Mesendoderm (in vitro differentiated cells): ENCODE measurements at regions not wholly inside any gene's neighbourhood (a gene's known extent, or its start where the extent isn't known, plus 50 kb on each side); places are given as distances from the start of the nearest gene placed in this dataset.

Experiments used
- DNase-seq: peaks from one replicate; pipeline ENCODE4 v3.0.0; 2013
- H2AK5ac ChIP-seq: 2 replicates; pipeline ENCODE4 v1.6.1; 2013; ENCODE audit warnings: low read length, inconsistent platforms
- H2BK120ac ChIP-seq: 2 replicates; pipeline ENCODE4 v1.6.1; 2013; ENCODE audit warnings: low read depth, mild to moderate bottlenecking, low read length, moderate library complexity, mixed read lengths
- H2BK15ac ChIP-seq: replicated peaks from 2 replicates; pipeline ENCODE4 v1.6.1; 2013; ENCODE audit warnings: low read depth, mild to moderate bottlenecking, moderate library complexity
- H2BK5ac ChIP-seq: 2 replicates; pipeline ENCODE4 v1.6.1; 2013; ENCODE audit warnings: low read length, inconsistent platforms
- H3K18ac ChIP-seq: 2 replicates; pipeline ENCODE4 v1.6.1; 2013; ENCODE audit warnings: mild to moderate bottlenecking, low read length, mixed read lengths
- H3K23ac ChIP-seq: one replicate; pipeline ENCODE4 v1.6.1; 2013; ENCODE audit warnings: low read length
- H3K27ac ChIP-seq: 2 replicates; pipeline ENCODE4 v1.5.1; 2013; ENCODE audit warnings: low read depth, mild to moderate bottlenecking, inconsistent platforms, low read length, moderate library complexity
- H3K27me3 ChIP-seq: 2 replicates; pipeline ENCODE4 v1.6.1; 2013; ENCODE audit warnings: low read length, control low read depth, mild to moderate bottlenecking, inconsistent platforms; ENCODE audit not compliant: insufficient read depth, poor library complexity
- H3K36me3 ChIP-seq: 2 replicates; pipeline ENCODE4 v1.6.1; 2013; ENCODE audit warnings: low read length, inconsistent platforms; ENCODE audit not compliant: control insufficient read depth, insufficient read depth
- H3K4ac ChIP-seq: one replicate; pipeline ENCODE4 v1.6.1; 2013; ENCODE audit warnings: low read depth, mild to moderate bottlenecking, low read length, moderate library complexity
- H3K4me1 ChIP-seq: 2 replicates; pipeline ENCODE4 v1.6.1; 2013; ENCODE audit warnings: low read depth, low read length, inconsistent platforms; ENCODE audit not compliant: control insufficient read depth
- H3K4me2 ChIP-seq: 2 replicates; pipeline ENCODE4 v1.6.1; 2013; ENCODE audit warnings: low read length
- H3K4me3 ChIP-seq: 2 replicates; pipeline ENCODE4 v1.5.1; 2013; ENCODE audit warnings: mild to moderate bottlenecking, low read length
- H3K56ac ChIP-seq: one replicate; pipeline ENCODE4 v1.6.1; 2013; ENCODE audit warnings: low read length
- H3K79me1 ChIP-seq: 2 replicates; pipeline ENCODE4 v1.6.1; 2013; ENCODE audit warnings: low read length, inconsistent platforms
- H3K79me2 ChIP-seq: 2 replicates; pipeline ENCODE4 v1.6.1; 2013; ENCODE audit warnings: mild to moderate bottlenecking, low read length; ENCODE audit not compliant: control insufficient read depth, insufficient read depth
- H3K9ac ChIP-seq: 2 replicates; pipeline ENCODE4 v1.6.1; 2013; ENCODE audit warnings: low read length, inconsistent platforms
- H4K5ac ChIP-seq: one replicate; pipeline ENCODE4 v1.6.1; 2013; ENCODE audit warnings: low read length
- H4K8ac ChIP-seq: one replicate; pipeline ENCODE4 v1.6.1; 2013; ENCODE audit warnings: low read depth, mild to moderate bottlenecking, control low read depth, low read length, moderate library complexity
- WGBS: extraction: QIAGEN DNeasy Blood & Tissue Kit; methylation state at CpG from one replicate; pipeline ENCODE4 v1.1.7; 2013; ENCODE audit warnings: low lambda C conversion rate, missing lambda C conversion rate; ENCODE audit not compliant: insufficient coverage; ENCODE audit errors: extremely low coverage; 5-methylcytosine and 5-hydroxymethylcytosine counted together

DNA sequence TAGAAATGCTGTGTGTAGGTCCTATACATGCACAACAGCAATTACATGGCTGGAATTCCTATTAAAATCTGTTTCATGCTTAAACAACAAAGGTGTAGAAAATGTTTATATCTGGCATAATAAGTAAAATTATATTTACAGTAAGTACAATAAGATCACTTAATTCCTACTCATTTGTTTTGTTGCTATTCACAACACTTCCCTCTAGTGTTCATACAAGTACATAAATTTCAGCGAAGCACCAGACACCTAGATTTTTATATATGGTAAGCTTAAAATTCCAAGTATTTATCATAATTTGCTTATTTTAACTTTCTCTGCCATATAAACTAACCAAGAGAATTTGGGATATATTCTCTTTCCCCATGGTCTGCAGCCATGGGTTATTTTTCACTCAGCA, 51.8 kb upstream of the ANK3 start:
- DNase-seq = no peak
- no peak overlapping the region for H2BK15ac ChIP-seq
- H3K4me2 ChIP-seq = no peak overlapping the region
- H2BK120ac ChIP-seq = no peak overlapping the region
- no peak overlapping the region for H3K4me3 ChIP-seq
- no peak overlapping the region for H2AK5ac ChIP-seq
- no peak overlapping the region for H3K23ac ChIP-seq
- no peaks in the 10 kb centered on the region for H3K36me3 ChIP-seq
- no peak overlapping the region for H3K27ac ChIP-seq
- H3K4me1 ChIP-seq = peaks cover 2% of the 10 kb centered on the region
- H3K9ac ChIP-seq = no peak overlapping the region
- H3K79me2 ChIP-seq = no peaks in the 10 kb centered on the region
- H4K5ac ChIP-seq = no peak overlapping the region
- no peak overlapping the region for H3K56ac ChIP-seq
- H3K4ac ChIP-seq = no peak overlapping the region
- no peaks in the 10 kb centered on the region for H3K79me1 ChIP-seq
- no peak overlapping the region for H3K18ac ChIP-seq
- WGBS = no CpG with 5 or more reads among the region's 1 CpG
- no peak overlapping the region for H4K8ac ChIP-seq
- H2BK5ac ChIP-seq = no peak overlapping the region
- H3K27me3 ChIP-seq = no peaks in the 10 kb centered on the region

DNA sequence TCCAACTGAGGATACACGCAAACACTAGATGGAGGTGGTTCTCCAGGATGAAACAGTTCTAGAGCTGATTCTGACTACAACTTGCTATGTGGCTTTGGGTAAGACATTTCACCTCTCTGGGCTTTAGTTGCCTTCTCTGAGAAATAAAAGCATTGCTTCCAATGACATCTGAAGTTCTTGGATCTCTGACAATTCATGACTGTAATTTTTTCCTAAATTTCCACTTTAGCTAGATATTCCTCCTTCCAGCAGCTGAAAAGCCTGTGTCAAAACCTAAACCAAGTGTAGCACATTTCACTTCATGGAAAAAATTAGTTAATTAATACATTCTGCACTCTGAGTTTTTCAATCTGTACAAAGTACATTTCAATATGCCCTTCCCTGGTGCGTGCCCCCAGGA, 50.0 kb upstream of the ANK3 start:
- Histone ChIP-seq H3K23ac (no peak overlapping the region), H3K27me3 (no peaks in the 10 kb centered on the region), H2AK5ac (no peak overlapping the region), H3K18ac (no peak overlapping the region), H4K5ac (no peak overlapping the region), H2BK15ac (no peak overlapping the region), H3K9ac (no peak overlapping the region), H3K79me1 (no peaks in the 10 kb centered on the region), H2BK120ac (no peak overlapping the region), H3K27ac (no peak overlapping the region), H2BK5ac (no peak overlapping the region), H3K56ac (no peak overlapping the region), H3K4me1 (no peaks in the 10 kb centered on the region), H3K4me2 (no peak overlapping the region), H3K79me2 (no peaks in the 10 kb centered on the region), H4K8ac (no peak overlapping the region), H3K36me3 (no peaks in the 10 kb centered on the region), H3K4me3 (no peak overlapping the region), H3K4ac (no peak overlapping the region)
- DNase-seq = no peak
- no CpG with 5 or more reads among the region's 2 CpGs for WGBS
